HG03439 (cell line): ENCODE measurements at regions not wholly inside any gene's neighbourhood (a gene's known extent, or its start where the extent isn't known, plus 50 kb on each side); places are given as distances from the start of the nearest gene placed in this dataset.

Experiments
- ATAC-seq: cut with Tn5 transposase; IDR thresholded peaks from one replicate; pipeline ENCODE4 v1.9.1; 2021; ENCODE audit warnings: mild to moderate bottlenecking, moderate library complexity; ENCODE audit not compliant: unreplicated experiment

GRCh38 chr18:29060349-29060748 lies 883.4 kb upstream of the CDH2 start:
- ATAC-seq = no peak

GRCh38 chr18:29057703-29058102 lies 880.8 kb upstream of the CDH2 start:
- ATAC-seq = no peak

DNA sequence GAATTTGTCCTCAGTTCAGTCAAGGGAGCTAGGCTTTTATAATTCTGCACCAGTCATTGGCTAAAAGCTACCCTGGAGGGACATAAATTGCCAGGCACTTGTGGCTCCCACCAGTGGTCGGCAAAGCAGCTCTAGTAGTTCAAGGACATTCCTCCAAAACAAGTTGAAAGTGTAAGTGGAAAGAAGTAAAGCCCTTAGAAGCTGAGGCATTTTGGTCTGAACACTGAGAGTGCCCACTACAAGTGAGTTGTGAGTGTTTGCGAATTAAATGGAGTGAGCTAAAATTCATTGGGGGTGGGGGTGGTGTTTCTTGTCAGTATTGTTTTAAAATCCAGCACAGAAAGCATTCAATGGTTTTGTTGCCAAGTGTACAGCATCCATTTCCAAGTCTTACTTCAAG lies 879.9 kb upstream of the CDH2 start:
- no peak for ATAC-seq

DNA sequence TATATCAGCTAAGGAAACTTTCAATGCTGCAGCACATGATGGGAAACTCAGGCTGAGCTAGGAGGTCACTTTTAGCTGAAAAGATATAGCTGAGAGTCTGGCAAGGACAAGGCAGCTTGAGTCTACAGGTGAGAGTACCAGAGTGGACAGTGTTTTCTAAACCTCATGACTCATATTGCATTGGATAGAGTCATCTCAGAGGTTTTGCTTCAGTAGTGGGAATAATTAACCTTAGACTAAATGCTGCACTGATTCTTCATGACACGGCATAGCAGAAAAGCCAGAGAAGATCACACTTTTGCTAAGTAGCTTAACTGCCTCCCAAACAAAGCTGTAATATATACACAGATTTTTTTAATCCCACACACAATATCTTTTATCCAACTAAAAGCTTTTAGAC lies 865.0 kb upstream of the CDH2 start:
- no peak for ATAC-seq

- no peak for ATAC-seq
These were observed 857.4 kb upstream of the CDH2 start for GRCh38 chr18:29034113-29034856.

DNA sequence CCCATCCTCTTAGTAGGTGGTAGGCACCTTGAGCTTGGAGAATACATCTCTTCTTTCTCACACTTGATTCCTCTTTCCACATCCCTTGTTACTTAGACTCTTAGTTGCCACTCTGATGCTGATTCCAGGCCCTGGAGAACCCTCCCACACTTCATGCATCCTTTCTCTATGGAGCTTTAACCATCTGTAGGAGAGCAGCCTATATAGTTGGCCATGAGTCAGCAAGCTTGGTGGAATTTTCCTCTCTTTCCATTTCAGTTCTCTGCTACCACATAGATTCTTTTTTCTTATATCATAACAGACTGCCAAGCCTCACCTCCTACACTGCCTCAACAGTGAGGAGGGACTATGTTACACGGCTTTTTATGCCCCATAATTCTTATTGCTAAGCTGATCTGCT lies 851.6 kb upstream of the CDH2 start:
- ATAC-seq = no peak

DNA sequence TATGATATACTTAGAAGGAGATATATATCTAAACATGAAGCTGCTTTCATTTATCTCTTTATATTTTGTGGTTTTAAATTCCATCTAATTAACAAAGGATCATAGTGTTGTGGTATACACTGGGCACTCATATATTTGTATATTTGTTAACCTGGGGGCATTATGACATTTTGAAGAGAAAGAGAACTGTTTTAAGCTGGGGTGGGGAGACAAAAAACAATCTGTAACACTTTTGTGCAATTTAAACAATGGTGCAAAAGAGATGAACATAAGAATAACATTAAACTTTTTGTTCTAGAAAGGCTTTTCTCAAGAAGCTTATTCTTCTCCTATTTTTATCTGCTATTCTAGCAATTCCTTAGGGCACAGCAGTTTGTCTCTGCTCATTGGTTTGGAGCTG lies 842.0 kb upstream of the CDH2 start:
- ATAC-seq = no peak

GRCh38 chr18:29012883-29013465 lies 836.0 kb upstream of the CDH2 start:
- ATAC-seq = no peak

GRCh38 chr18:29012364-29012763 lies 835.4 kb upstream of the CDH2 start:
- no peak for ATAC-seq

DNA sequence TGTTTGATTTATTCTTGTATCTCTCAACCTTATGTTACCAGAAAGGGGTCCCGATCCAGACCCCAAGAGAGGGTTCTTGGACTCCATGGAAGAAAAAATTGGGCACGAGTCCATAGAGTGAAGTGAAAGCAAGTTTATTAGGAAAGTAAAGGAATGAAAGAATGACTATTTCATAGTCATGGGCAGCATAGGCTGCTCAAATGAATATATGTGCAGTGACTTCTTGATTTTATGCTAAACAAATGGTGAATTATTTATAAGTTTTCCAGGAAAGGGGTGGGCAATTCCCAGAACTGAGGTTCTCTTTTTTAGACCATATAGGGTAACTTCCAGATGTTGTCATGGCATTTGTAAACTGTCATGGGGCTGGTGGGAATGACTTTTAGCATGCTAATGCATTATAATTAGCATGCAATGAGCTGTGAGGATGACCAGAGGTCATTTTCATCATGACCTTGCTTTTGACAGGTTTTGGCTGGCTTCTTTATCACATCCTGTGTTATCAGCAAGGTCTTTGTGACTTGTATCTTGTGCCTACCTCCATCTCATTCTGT lies 832.4 kb upstream of the CDH2 start:
- no peak for ATAC-seq

- no peak for ATAC-seq
These were observed 831.9 kb upstream of the CDH2 start for GRCh38 chr18:29008809-29009208.

- ATAC-seq = no peak
These were observed 831.2 kb upstream of the CDH2 start for GRCh38 chr18:29007986-29008654.

DNA sequence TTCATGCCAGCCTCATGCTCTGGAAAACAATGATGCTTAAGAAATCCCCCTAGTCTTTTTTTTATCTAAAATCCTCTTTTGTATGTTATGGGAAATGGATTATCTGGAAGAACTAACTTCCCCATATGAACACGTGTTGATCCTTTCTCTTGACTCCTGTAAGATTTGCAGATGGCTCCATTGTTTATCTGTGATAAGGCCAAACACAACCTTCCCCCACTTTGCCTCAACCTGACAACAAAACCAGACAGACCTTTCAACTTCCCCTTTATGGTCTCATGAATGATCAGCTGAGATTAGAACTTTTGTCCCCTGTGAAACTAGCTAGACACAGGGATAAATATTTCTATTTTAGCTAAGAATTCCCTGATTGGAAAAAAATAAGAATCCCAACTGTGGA lies 828.0 kb upstream of the CDH2 start:
- ATAC-seq = no peak

DNA sequence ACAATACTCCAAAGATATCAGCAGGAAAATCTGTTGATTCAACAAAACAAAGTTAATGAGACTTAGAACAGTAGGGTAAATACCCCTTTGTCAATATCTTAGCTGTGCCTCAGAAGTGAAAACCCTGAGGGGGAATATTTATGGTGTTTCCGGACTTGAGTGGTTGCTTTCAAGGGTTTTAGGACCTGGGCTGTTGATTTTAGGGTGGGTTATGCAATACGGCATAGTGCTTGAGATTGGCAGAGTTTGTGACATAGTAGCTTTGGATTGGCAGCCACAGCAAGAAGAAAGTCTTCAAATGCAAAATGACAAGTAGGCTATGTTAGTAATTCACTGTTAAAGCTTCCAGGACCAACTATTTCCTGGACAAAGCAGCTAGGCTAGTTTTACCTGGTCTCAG lies 826.3 kb upstream of the CDH2 start:
- no peak for ATAC-seq

DNA sequence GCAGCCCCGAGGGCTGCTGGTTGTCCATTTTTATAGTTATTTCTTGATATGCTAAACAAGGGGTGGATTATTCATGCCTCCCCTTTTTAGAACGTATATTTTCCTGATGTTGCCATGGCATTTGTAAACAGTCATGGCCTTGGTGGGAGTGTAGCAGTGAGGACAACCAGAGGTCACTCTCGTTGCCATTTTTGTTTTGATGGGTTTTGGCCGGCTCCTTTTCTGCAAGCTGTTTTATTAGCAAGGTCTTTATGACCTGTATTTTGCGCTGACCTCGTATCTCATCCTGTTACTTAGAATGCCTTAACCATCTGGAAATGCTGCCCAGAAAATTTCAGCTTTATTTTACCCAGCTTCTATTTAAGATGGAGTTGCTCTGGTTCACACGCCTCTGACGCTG lies 825.8 kb upstream of the CDH2 start:
- no peak for ATAC-seq

GRCh38 chr18:28999726-29000125 lies 822.8 kb upstream of the CDH2 start:
- no peak for ATAC-seq

DNA sequence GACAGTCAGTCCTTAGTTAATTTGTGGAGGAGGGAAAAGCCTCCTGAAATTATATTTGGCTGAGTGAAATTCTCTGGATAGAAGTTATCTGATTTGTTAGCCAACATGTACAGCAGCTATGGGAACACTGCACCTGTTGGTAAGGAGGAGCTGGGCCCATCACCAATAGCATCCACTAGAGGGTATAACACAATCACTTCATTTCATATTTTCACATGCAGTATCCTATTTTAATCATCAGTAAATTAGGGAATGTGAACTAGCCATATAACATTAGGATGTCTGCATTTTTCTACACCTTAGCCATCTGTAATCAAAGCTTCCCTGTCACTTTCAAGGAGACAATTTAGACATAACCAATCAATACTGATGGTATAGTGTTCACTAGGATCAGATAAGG lies 818.4 kb upstream of the CDH2 start:
- ATAC-seq = no peak

DNA sequence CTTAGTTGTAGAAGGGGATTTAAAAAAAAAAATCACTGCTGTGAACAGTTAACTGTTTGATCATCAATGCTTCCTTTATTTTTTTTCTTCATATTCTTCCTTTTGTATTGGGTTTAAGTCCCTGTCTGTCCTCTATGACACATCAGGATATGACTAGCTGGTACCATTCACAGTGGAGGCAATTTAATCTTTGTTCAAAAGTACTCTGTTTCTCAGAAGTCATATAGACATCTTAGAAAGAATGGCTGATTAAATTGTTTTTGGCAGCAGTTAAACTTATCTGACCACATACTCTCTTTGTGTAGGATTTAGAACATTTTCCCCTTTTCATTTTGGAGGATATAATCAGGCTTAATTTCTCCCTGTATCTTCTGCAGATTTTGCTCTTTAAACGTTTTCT lies 807.8 kb upstream of the CDH2 start:
- ATAC-seq = no peak

GRCh38 chr18:28974504-28974903 lies 797.6 kb upstream of the CDH2 start:
- ATAC-seq = no peak

DNA sequence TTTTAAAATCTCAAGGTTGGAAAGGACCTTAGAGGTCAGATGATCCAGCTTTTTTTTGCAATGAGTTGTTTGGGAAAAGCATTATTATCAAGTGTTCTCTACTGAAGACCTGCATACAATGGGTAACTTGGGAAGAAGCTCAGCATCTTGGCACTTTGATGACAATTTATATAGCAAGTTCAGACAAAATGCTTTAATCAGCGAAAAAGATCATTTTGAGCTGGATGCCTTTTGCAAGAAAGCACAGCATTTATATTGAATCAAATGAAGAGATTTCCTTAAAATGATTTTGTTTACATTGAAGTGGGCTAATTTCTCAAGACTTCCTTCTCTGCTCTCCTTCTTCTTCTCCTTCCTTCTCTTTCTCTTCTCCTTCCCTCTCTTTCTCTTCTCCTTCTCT lies 796.4 kb upstream of the CDH2 start:
- ATAC-seq = no peak

DNA sequence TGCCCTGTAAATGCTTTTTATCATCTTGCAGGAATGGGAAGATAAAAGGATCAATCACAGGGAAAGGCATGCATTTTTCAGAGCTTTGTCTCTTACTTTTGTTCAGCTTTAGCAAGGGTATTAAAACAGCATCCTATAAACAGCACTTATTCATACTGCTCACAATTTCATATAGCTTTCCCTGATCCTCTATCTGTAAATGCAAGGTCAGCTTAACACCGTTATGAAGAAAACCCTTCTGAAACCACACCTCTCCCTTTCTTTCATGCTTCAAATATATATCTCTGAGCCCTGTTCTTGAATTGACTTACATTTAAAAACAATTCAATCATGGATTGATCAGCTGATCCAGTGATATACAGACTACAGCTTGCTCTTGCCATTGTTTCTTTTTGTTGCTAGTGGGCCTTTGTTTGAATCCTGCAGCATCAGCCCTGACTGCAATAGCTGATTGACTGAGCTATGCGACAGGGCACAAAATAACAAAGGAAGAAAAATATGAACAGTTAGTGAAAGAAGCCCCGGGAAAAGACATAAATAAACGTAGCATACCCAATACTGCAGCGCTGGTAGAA lies 795.5 kb upstream of the CDH2 start:
- no peak for ATAC-seq

DNA sequence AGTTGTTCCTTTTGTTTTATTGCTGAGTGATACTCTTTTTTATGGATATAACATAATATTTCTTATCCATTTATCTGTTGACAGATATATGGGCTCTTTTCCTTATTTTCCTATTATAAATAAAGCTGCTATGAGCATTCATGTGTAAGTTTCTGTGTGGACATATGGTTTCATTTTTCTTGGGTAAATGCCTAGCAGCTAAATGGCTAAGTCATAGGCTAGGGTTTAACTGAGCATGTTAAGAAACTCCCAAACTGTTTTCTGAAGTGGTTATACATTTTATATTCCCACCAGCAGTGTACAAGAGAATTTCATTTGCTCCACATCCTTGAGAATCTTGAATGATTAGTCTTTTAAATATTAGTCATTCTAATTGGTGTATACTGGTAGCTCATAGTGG lies 786.6 kb upstream of the CDH2 start:
- ATAC-seq = no peak
